ENCODE measurements at regions not wholly inside any gene's neighbourhood (a gene's known extent, or its start where the extent isn't known, plus 50 kb on each side); places are given as distances from the start of the nearest gene placed in this dataset.

- H3K4me1 ChIP-seq, result no peaks in the 10 kb centered on the region
- H3K27ac ChIP-seq, result no peak overlapping the region
- no peaks in the 10 kb centered on the region for H3K36me3 ChIP-seq
- DNase-seq (ENCODE audit: low spot score in 2 of 2), result no peak
- H3K9me3 ChIP-seq, result no peaks in the 10 kb centered on the region
- TF ChIP-seq CTCF (IDR thresholded peaks at IDR 0.05) (no peak), POLR2AphosphoS5 (IDR thresholded peaks at IDR 0.05) (no peak), POLR2A (IDR thresholded peaks at IDR 0.05) (no peak)
- no peak overlapping the region for H3K4me3 ChIP-seq
- H3K27me3 ChIP-seq, result no peaks in the 10 kb centered on the region
- intact Hi-C loops (cut with DNase I; ENCODE audit: low total_unique reads), result no loop called here
Observed at GRCh38 chr15:70491641-70492040, 271.7 kb downstream of the UACA start.

- intact Hi-C loops (cut with DNase I; ENCODE audit: low total_unique reads), result no loop called here
- no peak for DNase-seq (ENCODE audit: low spot score in 2 of 2)
- Histone ChIP-seq H3K36me3 (no peaks in the 10 kb centered on the region), H3K27me3 (no peaks in the 10 kb centered on the region), H3K9me3 (no peaks in the 10 kb centered on the region), H3K4me3 (no peak overlapping the region), H3K4me1 (no peaks in the 10 kb centered on the region), H3K27ac (no peak overlapping the region)
- no peak for TF ChIP-seq CTCF (IDR thresholded peaks at IDR 0.05)
Observed at GRCh38 chr15:70491201-70491621, 272.1 kb downstream of the UACA start.

- Histone ChIP-seq H3K36me3 (no peaks in the 10 kb centered on the region), H3K4me3 (no peak overlapping the region), H3K9me3 (no peaks in the 10 kb centered on the region), H3K27ac (no peak overlapping the region), H3K4me1 (no peaks in the 10 kb centered on the region), H3K27me3 (no peaks in the 10 kb centered on the region)
- intact Hi-C loops (cut with DNase I; ENCODE audit: low total_unique reads), result no loop called here
- TF ChIP-seq POLR2A (IDR thresholded peaks at IDR 0.05), result no peak
- TF ChIP-seq CTCF (IDR thresholded peaks at IDR 0.05), result no peak
- no peak for TF ChIP-seq POLR2AphosphoS5 (IDR thresholded peaks at IDR 0.05)
- DNase-seq (ENCODE audit: low spot score in 2 of 2), result no peak
Observed at GRCh38 chr15:70490838-70491155, 272.6 kb downstream of the UACA start.

- Histone ChIP-seq H3K4me3 (no peak overlapping the region), H3K27me3 (no peaks in the 10 kb centered on the region), H3K4me1 (no peaks in the 10 kb centered on the region), H3K36me3 (no peaks in the 10 kb centered on the region), H3K27ac (no peak overlapping the region), H3K9me3 (no peaks in the 10 kb centered on the region)
- TF ChIP-seq POLR2AphosphoS5 (IDR thresholded peaks at IDR 0.05), result no peak
- no peak for TF ChIP-seq POLR2A (IDR thresholded peaks at IDR 0.05)
- TF ChIP-seq CTCF (IDR thresholded peaks at IDR 0.05), result no peak
- DNase-seq (ENCODE audit: low spot score in 2 of 2), result no peak
- intact Hi-C loops (cut with DNase I; ENCODE audit: low total_unique reads), result no loop called here
Observed at GRCh38 chr15:70490148-70490837, 273.1 kb downstream of the UACA start.

GRCh38 chr15:70488941-70489848 is 274.2 kb downstream of the UACA start:
- Histone ChIP-seq H3K27me3 (no peaks in the 10 kb centered on the region), H3K4me3 (no peak overlapping the region), H3K9me3 (no peaks in the 10 kb centered on the region), H3K27ac (no peak overlapping the region), H3K36me3 (no peaks in the 10 kb centered on the region), H3K4me1 (no peaks in the 10 kb centered on the region)
- intact Hi-C loops (cut with DNase I; ENCODE audit: low total_unique reads), result loop anchor here (5.0 kb wide), 1 partner anchor 1012 kb away; no protein-coding TSS in a partner anchor
- no peak for TF ChIP-seq POLR2AphosphoS5 (IDR thresholded peaks at IDR 0.05)
- DNase-seq (ENCODE audit: low spot score in 2 of 2), result no peak
